H9 (cell line): ENCODE measurements at regions not wholly inside any gene's neighbourhood (a gene's known extent, or its start where the extent isn't known, plus 50 kb on each side); places are given as distances from the start of the nearest gene placed in this dataset.

Experiments
- DNase-seq: peaks from one replicate; pipeline ENCODE4 v3.0.0-alpha.2; 2017
- H2AFZ ChIP-seq: one replicate; pipeline ENCODE4 v1.6.1; 2013; ENCODE audit warnings: mild to moderate bottlenecking, low read length, control low read depth, moderate library complexity
- H2AK5ac ChIP-seq: 2 replicates; pipeline ENCODE4 v1.6.1; 2013; ENCODE audit warnings: low read length, control low read depth, mixed read lengths; ENCODE audit not compliant: insufficient read length
- H2BK120ac ChIP-seq: one replicate; pipeline ENCODE4 v1.6.1; 2013; ENCODE audit warnings: low read depth, mild to moderate bottlenecking, low read length, control low read depth, inconsistent platforms; ENCODE audit not compliant: poor library complexity, severe bottlenecking
- H2BK12ac ChIP-seq: 2 replicates; pipeline ENCODE4 v1.6.1; 2013; ENCODE audit warnings: low read length, control low read depth, mixed read lengths, low read depth; ENCODE audit not compliant: insufficient read length
- H2BK15ac ChIP-seq: 2 replicates; pipeline ENCODE4 v1.6.1; 2013; ENCODE audit warnings: low read depth, low read length, control low read depth
- H2BK20ac ChIP-seq: one replicate; pipeline ENCODE4 v1.6.1; 2013; ENCODE audit warnings: low read depth, mild to moderate bottlenecking, low read length, control low read depth, inconsistent platforms; ENCODE audit not compliant: poor library complexity, severe bottlenecking
- H2BK5ac ChIP-seq: 2 replicates; pipeline ENCODE4 v1.6.1; 2013; ENCODE audit warnings: low read length, control low read depth, mixed read lengths; ENCODE audit not compliant: insufficient read length
- H3K14ac ChIP-seq: 2 replicates; pipeline ENCODE4 v1.6.1; 2013; ENCODE audit warnings: low read length, control low read depth; ENCODE audit not compliant: insufficient read depth
- H3K18ac ChIP-seq: 2 replicates; pipeline ENCODE4 v1.6.1; 2013; ENCODE audit warnings: low read depth, mild to moderate bottlenecking, mixed read lengths, low read length, control low read depth; ENCODE audit not compliant: insufficient read length
- H3K23ac ChIP-seq: 2 replicates; pipeline ENCODE4 v1.6.1; 2013; ENCODE audit warnings: low read length, control low read depth, mixed read lengths, low read depth; ENCODE audit not compliant: insufficient read length
- H3K23me2 ChIP-seq: 2 replicates; pipeline ENCODE4 v1.6.1; 2013; ENCODE audit warnings: low read depth, mild to moderate bottlenecking, mixed read lengths, low read length, control low read depth; ENCODE audit not compliant: insufficient read length, poor library complexity, severe bottlenecking
- H3K27ac ChIP-seq: 2 replicates; pipeline ENCODE4 v1.5.1; 2013; ENCODE audit warnings: low read length, control low read depth, mixed read lengths, low read depth; ENCODE audit not compliant: insufficient read length
- H3K27me3 ChIP-seq: 2 replicates; pipeline ENCODE4 v1.6.1; 2013; ENCODE audit warnings: low read length, control low read depth, inconsistent platforms; ENCODE audit not compliant: insufficient read depth
- H3K4ac ChIP-seq: 2 replicates; pipeline ENCODE4 v1.6.1; 2013; ENCODE audit warnings: low read depth, mild to moderate bottlenecking, control low read depth, inconsistent platforms, low read length, moderate library complexity
- H3K4me1 ChIP-seq: 2 replicates; pipeline ENCODE4 v1.6.1; 2013; ENCODE audit warnings: low read length, control low read depth, inconsistent platforms; ENCODE audit not compliant: insufficient read depth
- H3K4me2 ChIP-seq: 2 replicates; pipeline ENCODE4 v1.6.1; 2013; ENCODE audit warnings: low read length, control low read depth, mixed read lengths; ENCODE audit not compliant: insufficient read length, insufficient read depth
- H3K56ac ChIP-seq: 2 replicates; pipeline ENCODE4 v1.6.1; 2013; ENCODE audit warnings: low read depth, mild to moderate bottlenecking, mixed read lengths, low read length, control low read depth; ENCODE audit not compliant: insufficient read length
- H3K79me1 ChIP-seq: 2 replicates; pipeline ENCODE4 v1.6.1; 2013; ENCODE audit warnings: low read depth, mild to moderate bottlenecking, moderate library complexity, low read length, control low read depth, inconsistent platforms; ENCODE audit not compliant: insufficient read depth, poor library complexity, severe bottlenecking
- H3K79me2 ChIP-seq: 2 replicates; pipeline ENCODE4 v1.6.1; 2013; ENCODE audit warnings: low read length, control low read depth, inconsistent platforms; ENCODE audit not compliant: insufficient read depth
- H3K9ac ChIP-seq: 2 replicates; pipeline ENCODE4 v1.6.1; 2013; ENCODE audit warnings: low read length, control low read depth, mixed read lengths; ENCODE audit not compliant: insufficient read length; ENCODE audit errors: extremely low read depth
- H3K9me3 ChIP-seq: one replicate; pipeline ENCODE4 v1.6.1; 2013; ENCODE audit warnings: low read depth, low read length, inconsistent platforms; ENCODE audit not compliant: control insufficient read depth
- H3T11ph ChIP-seq: one replicate; pipeline ENCODE4 v1.6.1; 2013; ENCODE audit warnings: mild to moderate bottlenecking, low read length, control low read depth, inconsistent platforms
- H4K20me1 ChIP-seq: one replicate; pipeline ENCODE4 v1.6.1; 2013; ENCODE audit not compliant: control insufficient read depth, insufficient read length, insufficient read depth
- H4K5ac ChIP-seq: 2 replicates; pipeline ENCODE4 v1.6.1; 2013; ENCODE audit warnings: low read depth, mild to moderate bottlenecking, mixed read lengths, low read length, control low read depth; ENCODE audit not compliant: insufficient read length
- H4K8ac ChIP-seq: replicated peaks from 2 replicates; pipeline ENCODE4 v1.6.1; 2013; ENCODE audit warnings: low read length, control low read depth, mixed read lengths, low read depth; ENCODE audit not compliant: insufficient read length
- H4K91ac ChIP-seq: 2 replicates; pipeline ENCODE4 v1.6.1; 2013; ENCODE audit warnings: low read depth, mild to moderate bottlenecking, moderate library complexity, mixed read lengths, low read length, control low read depth; ENCODE audit not compliant: insufficient read length
- H3K27ac Mint-ChIP-seq, 3 experiments: 2 replicates in 2 of 3; 3 replicates in 1 of 3; pipeline ENCODE4 v1.8.0; 2020 to 2021; ENCODE audit warnings: mixed read lengths in 3 of 3, mild to moderate bottlenecking in 1 of 3, moderate library complexity in 1 of 3
- H3K27me3 Mint-ChIP-seq: 2 replicates; pipeline ENCODE4 v1.8.0; 2021; ENCODE audit warnings: low read depth, mild to moderate bottlenecking, moderate library complexity, mixed read lengths
- H3K36me3 Mint-ChIP-seq, 3 experiments: 2 replicates in 2 of 3; 3 replicates in 1 of 3; pipeline ENCODE4 v1.8.0; 2020 to 2021; ENCODE audit warnings: low read depth in 3 of 3, mixed read lengths in 3 of 3; ENCODE audit not compliant: insufficient read depth in 1 of 3
- H3K4me1 Mint-ChIP-seq, 2 experiments: 2 replicates each; pipeline ENCODE4 v1.8.0; 2020; ENCODE audit warnings: mixed read lengths in 2 of 2
- H3K4me3 Mint-ChIP-seq, 2 experiments: 2 replicates in 1 of 2; 3 replicates in 1 of 2; pipeline ENCODE4 v1.8.0; 2020 to 2021; ENCODE audit warnings: mild to moderate bottlenecking in 2 of 2, mixed read lengths in 2 of 2, moderate library complexity in 1 of 2
- H3K9me3 Mint-ChIP-seq, 2 experiments: 2 replicates in 1 of 2; 3 replicates in 1 of 2; pipeline ENCODE4 v1.8.0; 2020; ENCODE audit warnings: mild to moderate bottlenecking in 2 of 2, mixed read lengths in 2 of 2, moderate library complexity in 1 of 2
- CTCF ChIP-seq: fragments of 200-600 bp; sonication (generic); conservative IDR thresholded peaks from 3 replicates; pipeline ENCODE4 v1.8.0; 2021; ENCODE audit warnings: antibody characterized with exemption, mild to moderate bottlenecking
- WGBS: extraction: QIAGEN DNeasy Blood & Tissue Kit; methylation state at CpG from one replicate; pipeline ENCODE4 v1.1.7; 2013; ENCODE audit warnings: missing lambda C conversion rate, low lambda C conversion rate, mixed read lengths; ENCODE audit not compliant: insufficient read length; ENCODE audit errors: extremely low coverage; 5-methylcytosine and 5-hydroxymethylcytosine counted together

- no peak for DNase-seq
These were observed 362.0 kb upstream of the CDH10 start for GRCh38 chr5:25006734-25007133.

More at GRCh38 chr5:25006734-25007133, 362.0 kb upstream of the CDH10 start:
- no peak overlapping the region for H4K91ac ChIP-seq
- Mint-ChIP-seq H3K4me3 (no peak overlapping the region), H3K36me3 (no peaks in the 10 kb centered on the region), H3K4me1 (no peaks in the 10 kb centered on the region), H3K27ac (no peak overlapping the region), H3K27me3 (peaks cover 2% of the 10 kb centered on the region; the same call in 1 of the 2 replicates), H3K9me3 (peaks cover 2 to 3% of the 10 kb centered on the region in 2 experiments; a peak in 3 of 5 replicates)
- no peaks in the 10 kb centered on the region for H3K79me1 ChIP-seq
- no peak overlapping the region for H3K4me2 ChIP-seq
- no peaks in the 10 kb centered on the region for H4K20me1 ChIP-seq
- H3K9me3 ChIP-seq = no peaks in the 10 kb centered on the region
- no peak overlapping the region for H4K8ac ChIP-seq
- no peak overlapping the region for H2BK15ac ChIP-seq
- H3T11ph ChIP-seq = no peak overlapping the region
- no peak overlapping the region for H2BK20ac ChIP-seq
- no peak overlapping the region for H3K9ac ChIP-seq
- H2BK5ac ChIP-seq = no peak overlapping the region
- H3K56ac ChIP-seq = no peak overlapping the region
- H3K27ac ChIP-seq = no peak overlapping the region
- H3K14ac ChIP-seq = no peak overlapping the region
- H2AK5ac ChIP-seq = no peak overlapping the region
- no peaks in the 10 kb centered on the region for H3K27me3 ChIP-seq
- H3K23ac ChIP-seq = no peak overlapping the region
- H2BK120ac ChIP-seq = no peak overlapping the region
- no peaks in the 10 kb centered on the region for H3K23me2 ChIP-seq
- H3K4ac ChIP-seq = no peak overlapping the region
- H3K79me2 ChIP-seq = no peaks in the 10 kb centered on the region
- no peak overlapping the region for H2AFZ ChIP-seq
- H4K5ac ChIP-seq = no peak overlapping the region
- H3K4me1 ChIP-seq = no peaks in the 10 kb centered on the region
- peak; percentile 71 for TF ChIP-seq CTCF
- H3K18ac ChIP-seq = no peak overlapping the region
- H2BK12ac ChIP-seq = no peak overlapping the region
- no CpG with 5 or more reads among the region's 2 CpGs for WGBS
